HEK293 (cell line): ENCODE measurements at regions not wholly inside any gene's neighbourhood (a gene's known extent, or its start where the extent isn't known, plus 50 kb on each side); places are given as distances from the start of the nearest gene placed in this dataset.

Experiments
- CTCF ChIP-seq: fragments of 450-650 bp; formaldehyde crosslinking; IDR thresholded peaks from 2 replicates; pipeline ENCODE4 v1.5.1; 2016; ENCODE audit warnings: missing biosample characterization, missing genetic modification characterization
- TCF7L2 ChIP-seq: IDR thresholded peaks from 2 replicates; pipeline ENCODE4 v1.6.1; 2011; ENCODE audit warnings: low read depth, mild to moderate bottlenecking, inconsistent platforms, low read length, moderate library complexity, borderline replicate concordance
- ZNF121 ChIP-seq: fragments of 450-650 bp; formaldehyde crosslinking; IDR thresholded peaks from 2 replicates; pipeline ENCODE4 v1.5.1; 2016; ENCODE audit warnings: missing biosample characterization, missing genetic modification characterization
- ZNF391 ChIP-seq: fragments of 450-650 bp; formaldehyde crosslinking; IDR thresholded peaks from 2 replicates; pipeline ENCODE4 v1.5.1; 2016; ENCODE audit warnings: low read depth, missing biosample characterization, missing genetic modification characterization, borderline replicate concordance
- ZNF600 ChIP-seq: fragments of 450-650 bp; formaldehyde crosslinking; IDR thresholded peaks from 2 replicates; pipeline ENCODE4 v1.5.1; 2016; ENCODE audit warnings: missing biosample characterization, missing genetic modification characterization

- no peak for TF ChIP-seq ZNF600
- no peak for TF ChIP-seq ZNF391 (tag by site-specific recombination)
- TF ChIP-seq ZNF121 (tag by site-specific recombination) = no peak
- TF ChIP-seq TCF7L2 = no peak
- no peak for TF ChIP-seq CTCF (tag by site-specific recombination)
Observed at GRCh38 chr21:43276811-43277210, 108.0 kb downstream of the CRYAA start.
